ENCODE measurements at regions not wholly inside any gene's neighbourhood (a gene's known extent, or its start where the extent isn't known, plus 50 kb on each side); places are given as distances from the start of the nearest gene placed in this dataset.
"Not testable (repeated sequence)": the region's sequence is repeated elsewhere in the genome, so short reads cannot be mapped to it uniquely, and the experiment has no call there.

DNA sequence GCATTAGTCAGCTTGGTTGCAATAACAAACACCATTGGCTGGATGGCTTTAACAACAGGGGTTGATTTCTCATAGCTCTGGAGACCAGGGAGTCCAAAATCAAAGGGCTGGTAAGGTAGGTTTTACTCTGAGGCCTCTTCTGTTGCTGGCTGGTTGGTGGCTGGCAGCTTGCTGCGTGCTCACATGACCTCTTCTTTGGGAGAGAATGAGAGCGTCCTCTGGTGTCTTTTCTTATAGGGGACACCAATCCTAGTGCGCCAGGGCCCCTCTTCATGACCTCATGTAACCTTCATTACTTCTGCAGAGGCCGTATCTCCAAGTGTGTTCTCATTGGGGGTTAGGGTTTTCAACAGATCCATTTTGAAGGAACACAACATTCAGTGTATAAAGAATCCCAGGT is 1308.3 kb downstream of the TBC1D22A start:
- Histone ChIP-seq H3K9me3 (ENCODE audit: insufficient read depth, low read depth, low read length) (peaks cover 9% of the 10 kb centered on the region), H3K4me3 (ENCODE audit: low read length) (no peak overlapping the region), H3K4me1 (ENCODE audit: insufficient read depth, low read length) (peaks cover 14% of the 10 kb centered on the region), H3K27me3 (ENCODE audit: insufficient read depth, low read length) (no peaks in the 10 kb centered on the region), H3K9ac (ENCODE audit: low read depth, low read length) (no peak overlapping the region), H3K36me3 (ENCODE audit: insufficient read depth, low read depth, low read length) (no peaks in the 10 kb centered on the region), H3K27ac (ENCODE audit: low read length) (no peak overlapping the region)

- H3K27ac ChIP-seq (ENCODE audit: low read length) = no peak overlapping the region
- no peak overlapping the region for H3K9ac ChIP-seq (ENCODE audit: low read depth, low read length)
- H3K4me1 ChIP-seq (ENCODE audit: insufficient read depth, low read length) = peaks cover 14% of the 10 kb centered on the region
Measured at GRCh38 chr22:48070083-48070482, 1307.6 kb downstream of the TBC1D22A start.

DNA sequence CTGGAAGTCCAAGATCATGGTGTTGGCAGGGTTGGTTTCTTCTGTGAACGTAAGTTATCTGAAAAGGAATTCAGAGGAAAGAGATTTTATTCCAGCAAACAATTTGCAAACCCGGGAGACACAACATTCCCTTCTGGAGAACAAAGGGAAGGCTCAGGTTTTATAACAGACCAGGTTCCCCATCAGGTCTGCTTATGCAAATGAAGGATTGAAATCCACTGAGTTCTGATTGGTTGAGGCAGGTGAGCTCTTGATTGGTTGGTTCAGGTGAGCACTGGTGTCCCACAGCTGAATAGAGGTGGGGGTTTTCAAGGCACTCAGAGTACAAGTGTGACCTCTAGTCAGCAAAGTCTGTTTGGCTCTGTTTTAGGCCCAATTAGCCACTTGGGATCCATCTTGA is 1306.8 kb downstream of the TBC1D22A start:
- Histone ChIP-seq H3K9me3 (ENCODE audit: insufficient read depth, low read depth, low read length) (peaks cover 9% of the 10 kb centered on the region), H3K9ac (ENCODE audit: low read depth, low read length) (no peak overlapping the region), H3K4me3 (ENCODE audit: low read length) (no peak overlapping the region), H3K36me3 (ENCODE audit: insufficient read depth, low read depth, low read length) (no peaks in the 10 kb centered on the region), H3K27me3 (ENCODE audit: insufficient read depth, low read length) (no peaks in the 10 kb centered on the region), H3K27ac (ENCODE audit: low read length) (no peak overlapping the region), H3K4me1 (ENCODE audit: insufficient read depth, low read length) (peaks cover 14% of the 10 kb centered on the region)

More at GRCh38 chr22:48070083-48070482, 1307.6 kb downstream of the TBC1D22A start:
- H3K4me3 ChIP-seq (ENCODE audit: low read length) = no peak overlapping the region
- no peaks in the 10 kb centered on the region for H3K36me3 ChIP-seq (ENCODE audit: insufficient read depth, low read depth, low read length)
- peaks cover 9% of the 10 kb centered on the region for H3K9me3 ChIP-seq (ENCODE audit: insufficient read depth, low read depth, low read length)
- H3K27me3 ChIP-seq (ENCODE audit: insufficient read depth, low read length) = no peaks in the 10 kb centered on the region

GRCh38 chr22:48068323-48068885 is 1306.0 kb downstream of the TBC1D22A start:
- Histone ChIP-seq H3K27me3 (ENCODE audit: insufficient read depth, low read length) (no peaks in the 10 kb centered on the region), H3K9me3 (ENCODE audit: insufficient read depth, low read depth, low read length) (peaks cover 9% of the 10 kb centered on the region), H3K4me3 (ENCODE audit: low read length) (no peak overlapping the region), H3K9ac (ENCODE audit: low read depth, low read length) (no peak overlapping the region), H3K4me1 (ENCODE audit: insufficient read depth, low read length) (peaks cover 12% of the 10 kb centered on the region), H3K36me3 (ENCODE audit: insufficient read depth, low read depth, low read length) (no peaks in the 10 kb centered on the region), H3K27ac (ENCODE audit: low read length) (no peak overlapping the region)

GRCh38 chr22:48065892-48066291 is 1303.4 kb downstream of the TBC1D22A start:
- Histone ChIP-seq H3K4me1 (ENCODE audit: insufficient read depth, low read length) (peaks cover under 1% of the 10 kb centered on the region; the same call in 1 of the 2 replicates), H3K9me3 (ENCODE audit: insufficient read depth, low read depth, low read length) (peaks cover 9% of the 10 kb centered on the region), H3K36me3 (ENCODE audit: insufficient read depth, low read depth, low read length) (no peaks in the 10 kb centered on the region), H3K9ac (ENCODE audit: low read depth, low read length) (no peak overlapping the region), H3K27ac (ENCODE audit: low read length) (no peak overlapping the region), H3K4me3 (ENCODE audit: low read length) (no peak overlapping the region), H3K27me3 (ENCODE audit: insufficient read depth, low read length) (no peaks in the 10 kb centered on the region)

- H3K4me1 ChIP-seq (ENCODE audit: insufficient read depth, low read length) = no peaks in the 10 kb centered on the region
- H3K27me3 ChIP-seq (ENCODE audit: insufficient read depth, low read length) = no peaks in the 10 kb centered on the region
- H3K9ac ChIP-seq (ENCODE audit: low read depth, low read length) = no peak overlapping the region
- H3K27ac ChIP-seq (ENCODE audit: low read length) = no peak overlapping the region
- no peak overlapping the region for H3K4me3 ChIP-seq (ENCODE audit: low read length)
- H3K36me3 ChIP-seq (ENCODE audit: insufficient read depth, low read depth, low read length) = no peaks in the 10 kb centered on the region
- H3K9me3 ChIP-seq (ENCODE audit: insufficient read depth, low read depth, low read length) = no peaks in the 10 kb centered on the region
Measured at GRCh38 chr22:48061726-48062125, 1299.3 kb downstream of the TBC1D22A start.

DNA sequence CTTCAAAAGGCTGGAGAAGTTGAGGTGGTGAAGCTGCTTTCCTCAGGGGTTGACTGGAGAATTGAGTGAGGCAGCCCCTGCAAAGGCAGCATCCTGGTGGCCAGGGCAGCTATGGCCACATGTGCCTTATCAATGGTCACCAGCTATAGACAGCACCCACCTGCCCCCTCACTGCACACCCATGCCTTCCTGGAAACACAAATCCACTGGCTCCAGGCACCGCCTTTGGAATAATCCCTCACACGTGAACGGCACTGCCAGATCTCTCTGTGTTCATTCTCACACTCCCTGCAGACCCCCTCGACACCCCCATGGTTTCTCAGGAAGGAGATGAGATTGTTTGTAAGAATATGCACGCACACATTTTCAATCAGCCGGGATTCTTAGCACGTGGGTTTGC is 1297.8 kb downstream of the TBC1D22A start:
- H3K27me3 ChIP-seq (ENCODE audit: insufficient read depth, low read length) = no peaks in the 10 kb centered on the region
- no peak overlapping the region for H3K4me3 ChIP-seq (ENCODE audit: low read length)
- H3K4me1 ChIP-seq (ENCODE audit: insufficient read depth, low read length) = no peaks in the 10 kb centered on the region
- H3K9me3 ChIP-seq (ENCODE audit: insufficient read depth, low read depth, low read length) = no peaks in the 10 kb centered on the region
- no peaks in the 10 kb centered on the region for H3K36me3 ChIP-seq (ENCODE audit: insufficient read depth, low read depth, low read length)
- H3K9ac ChIP-seq (ENCODE audit: low read depth, low read length) = no peak overlapping the region
- no peak overlapping the region for H3K27ac ChIP-seq (ENCODE audit: low read length)

- not testable (repeated sequence) for H3K4me3 ChIP-seq (ENCODE audit: low read length); H3K9me3 ChIP-seq (ENCODE audit: insufficient read depth, low read depth, low read length); H3K4me1 ChIP-seq (ENCODE audit: insufficient read depth, low read length); H3K27me3 ChIP-seq (ENCODE audit: insufficient read depth, low read length); H3K27ac ChIP-seq (ENCODE audit: low read length); H3K9ac ChIP-seq (ENCODE audit: low read depth, low read length); H3K36me3 ChIP-seq (ENCODE audit: insufficient read depth, low read depth, low read length)
Measured at GRCh38 chr22:48059521-48059920, 1297.1 kb downstream of the TBC1D22A start.

GRCh38 chr22:48057116-48057835 is 1294.8 kb downstream of the TBC1D22A start:
- Histone ChIP-seq H3K4me3 (ENCODE audit: low read length) (no peak overlapping the region), H3K36me3 (ENCODE audit: insufficient read depth, low read depth, low read length) (no peaks in the 10 kb centered on the region), H3K27ac (ENCODE audit: low read length) (no peak overlapping the region), H3K9me3 (ENCODE audit: insufficient read depth, low read depth, low read length) (no peaks in the 10 kb centered on the region), H3K4me1 (ENCODE audit: insufficient read depth, low read length) (no peaks in the 10 kb centered on the region), H3K9ac (ENCODE audit: low read depth, low read length) (no peak overlapping the region), H3K27me3 (ENCODE audit: insufficient read depth, low read length) (no peaks in the 10 kb centered on the region)

DNA sequence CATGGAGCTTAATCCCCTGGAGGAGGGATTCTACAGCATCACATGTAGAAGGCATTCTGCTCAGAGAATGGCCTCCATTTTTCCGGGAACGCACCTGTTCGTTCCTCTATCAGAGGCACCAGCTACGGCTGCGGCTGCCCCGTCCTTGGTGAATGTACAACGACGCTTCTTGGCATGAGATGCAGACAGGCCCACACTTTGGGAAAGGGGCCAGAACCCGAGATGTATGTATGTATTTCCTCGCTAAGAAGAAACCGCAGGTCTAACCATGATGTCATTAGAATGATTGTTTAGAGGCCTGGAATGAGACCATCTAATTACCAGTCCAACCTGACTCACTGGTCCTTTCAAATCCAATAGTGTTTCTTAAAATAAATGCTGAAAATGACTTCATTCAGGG is 1293.4 kb downstream of the TBC1D22A start:
- Histone ChIP-seq H3K4me3 (ENCODE audit: low read length) (no peak overlapping the region), H3K9me3 (ENCODE audit: insufficient read depth, low read depth, low read length) (no peaks in the 10 kb centered on the region), H3K4me1 (ENCODE audit: insufficient read depth, low read length) (no peaks in the 10 kb centered on the region), H3K36me3 (ENCODE audit: insufficient read depth, low read depth, low read length) (no peaks in the 10 kb centered on the region), H3K9ac (ENCODE audit: low read depth, low read length) (no peak overlapping the region), H3K27ac (ENCODE audit: low read length) (no peak overlapping the region), H3K27me3 (ENCODE audit: insufficient read depth, low read length) (no peaks in the 10 kb centered on the region)

DNA sequence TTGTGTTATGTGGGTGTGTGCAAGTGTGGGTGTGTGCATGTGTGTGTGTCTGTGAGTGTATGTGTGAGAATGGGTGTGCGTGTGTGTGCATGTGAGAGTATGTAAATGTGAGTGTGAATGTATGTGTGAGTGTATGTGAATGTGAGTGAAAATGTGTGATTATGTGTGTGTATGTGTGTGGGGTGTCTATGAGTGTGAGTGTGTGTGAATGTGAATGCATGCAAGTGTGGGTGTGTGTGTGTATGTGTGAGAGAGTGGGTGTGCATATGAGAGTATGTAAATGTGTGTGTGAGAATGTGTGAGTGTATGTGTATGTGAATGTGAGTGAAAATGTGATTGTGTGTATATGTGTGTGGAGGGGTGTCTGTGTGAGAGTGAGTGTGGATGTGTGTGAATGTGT is 1292.7 kb downstream of the TBC1D22A start:
- H3K4me1 ChIP-seq (ENCODE audit: insufficient read depth, low read length) = no peaks in the 10 kb centered on the region
- H3K27ac ChIP-seq (ENCODE audit: low read length) = no peak overlapping the region
- no peaks in the 10 kb centered on the region for H3K9me3 ChIP-seq (ENCODE audit: insufficient read depth, low read depth, low read length)
- no peaks in the 10 kb centered on the region for H3K27me3 ChIP-seq (ENCODE audit: insufficient read depth, low read length)
- no peak overlapping the region for H3K4me3 ChIP-seq (ENCODE audit: low read length)
- H3K9ac ChIP-seq (ENCODE audit: low read depth, low read length) = no peak overlapping the region
- no peaks in the 10 kb centered on the region for H3K36me3 ChIP-seq (ENCODE audit: insufficient read depth, low read depth, low read length)

- Histone ChIP-seq H3K9me3 (ENCODE audit: insufficient read depth, low read depth, low read length) (no peaks in the 10 kb centered on the region), H3K36me3 (ENCODE audit: insufficient read depth, low read depth, low read length) (no peaks in the 10 kb centered on the region), H3K4me3 (ENCODE audit: low read length) (no peak overlapping the region), H3K27me3 (ENCODE audit: insufficient read depth, low read length) (no peaks in the 10 kb centered on the region), H3K4me1 (ENCODE audit: insufficient read depth, low read length) (no peaks in the 10 kb centered on the region), H3K9ac (ENCODE audit: low read depth, low read length) (no peak overlapping the region), H3K27ac (ENCODE audit: low read length) (no peak overlapping the region)
Measured at GRCh38 chr22:48054596-48054995, 1292.1 kb downstream of the TBC1D22A start.

Data from iPS-20b (cell line).